Hematopoietic multipotent progenitor cell treated with erythropoietin and hydrocortisone succinate and interleukin-3 and kit ligand, for 4 days (in vitro differentiated cells): ENCODE measurements at regions not wholly inside any gene's neighbourhood (a gene's known extent, or its start where the extent isn't known, plus 50 kb on each side); places are given as distances from the start of the nearest gene placed in this dataset.
"Not testable (repeated sequence)": the region's sequence is repeated elsewhere in the genome, so short reads cannot be mapped to it uniquely, and the experiment has no call there.

Experiments
- DNase-seq: peaks from one replicate; pipeline ENCODE4 v3.0.0-alpha.2; 2015

DNA sequence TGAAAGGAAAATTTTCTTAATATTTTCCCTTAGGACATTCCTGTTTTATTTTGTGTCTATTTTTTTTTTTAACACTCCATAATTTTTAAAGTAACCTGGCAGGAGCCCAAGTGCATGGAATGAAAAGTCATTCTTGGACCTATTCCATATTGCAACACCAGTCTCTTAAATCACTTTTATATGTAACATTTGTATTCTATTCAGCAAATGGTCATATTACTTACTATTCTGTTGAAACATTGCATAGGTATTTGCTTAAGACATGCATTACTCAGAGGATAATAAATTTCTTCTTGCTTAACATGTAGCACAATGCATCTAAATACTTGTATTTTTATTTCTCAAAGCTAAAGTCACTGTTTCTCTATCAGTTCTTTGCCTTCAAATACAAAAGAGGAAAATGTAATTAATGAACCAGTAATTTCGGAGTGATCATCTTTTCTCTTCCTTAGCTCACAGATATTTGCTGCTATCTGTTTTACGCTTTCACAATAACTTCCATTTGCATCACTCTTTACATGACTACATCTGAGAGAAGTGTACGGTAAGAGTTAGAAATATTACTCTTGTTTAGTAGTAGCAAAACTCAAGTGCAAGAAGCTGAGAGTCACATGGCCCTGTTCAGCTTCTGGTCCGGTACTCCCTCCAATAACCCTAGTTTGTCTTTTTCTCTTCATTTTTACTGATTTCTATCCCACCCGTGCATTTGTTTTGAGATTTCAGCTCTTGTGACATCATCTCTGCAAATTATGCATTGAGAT, 394.8 kb downstream of the USP25 start:
- no peak for DNase-seq

DNA sequence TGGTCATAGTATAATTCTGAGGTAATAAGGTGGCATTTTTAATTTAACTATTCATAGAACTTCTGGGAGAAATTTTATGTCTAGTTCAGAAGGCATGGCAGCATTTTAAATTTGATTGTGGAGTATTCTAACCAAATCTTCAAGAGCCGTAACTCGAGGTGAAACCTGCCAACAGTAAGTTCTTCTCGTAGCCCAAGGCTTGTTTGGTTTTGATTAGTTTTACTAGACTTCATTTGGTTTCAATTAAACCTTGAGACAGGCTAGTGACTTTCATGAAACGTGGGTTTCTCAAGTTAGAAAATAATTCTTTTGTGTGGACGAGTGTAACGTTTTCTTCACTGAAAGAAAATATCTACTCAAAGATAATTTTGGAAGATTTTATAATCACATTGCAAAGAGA, 395.5 kb downstream of the USP25 start:
- DNase-seq = no peak

DNA sequence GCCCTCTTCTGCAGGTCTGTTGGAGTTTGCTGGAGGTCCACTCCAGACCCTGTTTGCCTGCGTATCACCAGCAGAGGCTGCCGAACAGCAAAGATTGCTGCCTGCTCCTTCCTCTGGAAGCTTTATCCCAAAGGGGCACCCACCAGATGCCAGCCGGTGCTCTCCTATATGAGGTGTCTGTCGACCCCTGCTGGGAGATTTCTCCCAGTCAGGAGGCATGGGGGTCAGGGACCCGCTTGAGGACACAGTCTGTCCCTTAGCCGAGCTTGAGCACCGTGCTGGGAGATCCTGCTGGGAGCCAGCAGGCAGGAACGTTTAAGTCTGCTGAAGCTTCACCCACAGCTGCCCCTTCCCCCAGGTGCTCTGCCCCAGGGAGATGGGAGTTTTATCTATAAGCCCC, 402.7 kb downstream of the USP25 start:
- DNase-seq = not testable (repeated sequence)

DNA sequence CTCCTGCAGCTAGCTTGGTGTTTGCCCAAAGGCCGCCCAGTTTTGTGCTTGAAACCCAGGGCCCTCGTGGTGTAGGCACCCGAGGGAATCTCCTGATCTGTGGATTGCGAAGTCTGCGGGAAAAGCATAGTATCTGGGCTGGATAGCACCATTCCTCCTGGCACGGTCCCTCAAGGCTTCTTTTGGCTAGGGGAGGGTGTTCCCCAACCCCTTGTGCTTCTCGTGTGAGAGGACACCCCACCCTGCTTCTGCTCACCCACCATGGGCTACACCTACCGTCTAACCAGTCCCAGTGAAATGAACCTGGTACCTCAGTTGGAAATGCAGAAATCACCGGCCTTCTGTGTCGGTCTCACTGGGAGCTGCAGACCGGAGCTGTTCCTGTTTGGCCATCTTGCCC, 403.5 kb downstream of the USP25 start:
- DNase-seq = no peak

DNA sequence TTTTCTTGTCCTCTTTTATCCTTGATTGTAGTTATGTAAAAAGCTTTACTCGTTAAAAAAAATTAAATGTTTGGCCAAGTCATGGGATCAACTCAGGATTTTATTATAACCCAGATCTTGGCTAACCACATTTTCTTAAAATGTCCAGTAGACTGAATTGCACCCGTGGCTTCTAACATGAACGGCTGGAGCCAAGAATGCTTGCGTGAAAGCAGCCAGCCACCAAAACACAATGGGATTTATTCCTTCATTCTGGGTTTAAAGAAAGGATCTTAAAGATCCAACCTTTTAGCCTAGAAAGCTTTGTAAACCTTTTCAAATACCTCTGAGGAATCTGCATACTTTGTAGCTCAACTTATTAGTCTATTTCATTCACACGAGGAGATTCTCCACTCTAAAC, 404.4 kb downstream of the USP25 start:
- DNase-seq = no peak

DNA sequence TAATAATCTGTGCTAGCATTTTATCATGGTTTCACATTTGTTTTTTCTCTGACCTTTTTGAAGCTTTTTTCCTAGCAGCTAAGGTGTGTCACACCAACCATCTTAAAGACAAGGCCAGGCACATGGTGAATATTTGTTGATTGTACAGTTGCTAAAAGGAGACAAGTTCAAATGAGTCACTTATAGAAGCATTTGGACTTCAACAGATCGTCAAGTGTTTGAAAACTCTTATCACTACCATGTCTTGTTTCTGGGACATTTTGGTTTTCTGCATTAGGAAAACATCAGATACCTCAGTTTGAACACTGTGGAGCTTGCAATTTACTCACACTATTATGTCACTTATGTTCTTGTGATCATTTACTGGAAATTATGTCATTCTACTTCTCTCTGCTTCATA, 407.3 kb downstream of the USP25 start:
- no peak for DNase-seq

DNA sequence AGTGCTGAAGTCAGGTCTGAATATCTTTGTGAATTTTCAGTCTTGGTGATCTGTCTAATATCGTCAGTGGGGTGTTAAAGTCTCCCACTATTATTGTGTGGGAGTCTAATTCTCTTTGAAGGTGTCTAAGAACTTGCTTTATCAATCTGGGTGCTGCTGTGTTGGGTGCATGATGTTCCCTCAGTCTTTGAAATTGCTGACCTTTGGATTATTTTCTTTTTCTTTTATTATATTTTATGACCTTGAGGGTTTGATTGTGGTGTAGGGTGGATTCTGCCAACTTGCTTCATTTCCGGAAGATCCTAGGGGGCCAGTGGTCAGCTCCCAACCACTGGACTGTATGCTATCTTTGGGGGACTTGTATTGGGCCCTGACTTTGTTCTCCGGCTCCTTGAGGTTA, 415.3 kb downstream of the USP25 start:
- DNase-seq = no peak

DNA sequence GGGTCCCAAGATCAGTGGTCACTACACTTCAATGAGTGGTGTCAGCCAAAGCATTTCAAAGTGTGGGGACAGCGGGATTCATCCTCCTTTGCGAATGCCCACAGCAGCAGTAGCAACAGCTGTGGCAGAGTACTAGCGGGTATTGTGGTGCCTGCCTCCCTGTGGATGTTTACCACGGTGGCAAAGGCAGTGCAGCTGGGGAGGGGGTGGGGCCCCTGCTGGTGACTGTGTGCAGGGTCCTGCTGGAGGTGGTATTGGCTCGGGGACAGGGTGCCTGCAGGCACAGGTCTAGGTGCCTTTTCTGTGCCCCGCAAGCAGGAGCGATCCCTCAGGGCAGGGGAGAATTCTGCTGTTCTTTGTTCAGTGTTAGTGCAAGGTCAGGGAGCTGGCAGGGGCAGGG, 415.7 kb downstream of the USP25 start:
- DNase-seq = no peak

DNA sequence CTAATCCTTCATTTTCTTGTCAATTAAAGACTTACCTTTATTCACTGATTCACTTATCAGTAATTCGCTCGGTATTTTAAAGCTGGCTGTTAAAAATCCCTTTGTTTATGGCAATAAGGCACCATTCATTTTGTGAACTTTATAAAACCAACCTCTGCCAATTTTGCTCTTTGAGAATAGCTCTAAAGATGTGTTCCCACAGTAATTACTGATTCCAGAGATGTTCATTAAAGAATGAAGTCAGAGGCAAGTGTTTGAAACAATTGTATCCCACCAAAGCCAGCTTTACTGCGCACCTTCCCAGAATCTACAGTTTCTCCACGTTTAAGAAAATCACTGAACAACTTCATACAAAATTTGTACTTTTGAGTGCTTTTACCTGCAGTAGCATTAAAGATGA, 424.5 kb downstream of the USP25 start:
- no peak for DNase-seq

DNA sequence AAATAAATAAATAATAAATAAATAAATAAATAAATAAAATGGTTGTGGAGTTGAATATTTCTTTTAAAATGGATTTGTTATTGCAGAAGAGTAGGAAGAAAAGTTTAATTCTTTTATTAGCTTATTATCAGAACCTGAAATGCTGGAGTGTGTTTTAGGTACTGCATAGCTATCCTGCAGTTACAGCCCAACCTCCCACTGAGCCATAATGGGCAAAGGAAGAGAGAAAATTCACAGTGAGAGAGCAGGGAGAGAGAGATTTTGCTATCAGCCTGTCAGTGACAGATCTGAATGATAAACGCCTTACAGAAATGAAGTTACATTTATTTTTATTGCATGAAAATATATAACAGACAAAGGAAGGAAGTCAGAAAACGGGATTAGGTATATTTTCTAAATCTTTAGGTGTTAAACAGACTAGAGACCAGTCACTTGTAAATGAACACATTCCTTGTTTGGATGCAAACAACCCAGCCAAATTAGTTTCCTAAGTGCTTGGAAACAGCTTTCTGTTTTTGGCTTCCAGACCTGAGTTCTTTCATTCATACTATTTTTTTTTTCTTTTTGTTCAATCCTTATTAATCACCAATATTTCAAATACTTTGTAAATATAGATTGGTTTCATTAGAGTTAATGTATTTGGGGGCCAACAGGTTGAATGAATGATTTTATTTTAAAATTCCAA, 425.3 kb downstream of the USP25 start:
- no peak for DNase-seq

DNA sequence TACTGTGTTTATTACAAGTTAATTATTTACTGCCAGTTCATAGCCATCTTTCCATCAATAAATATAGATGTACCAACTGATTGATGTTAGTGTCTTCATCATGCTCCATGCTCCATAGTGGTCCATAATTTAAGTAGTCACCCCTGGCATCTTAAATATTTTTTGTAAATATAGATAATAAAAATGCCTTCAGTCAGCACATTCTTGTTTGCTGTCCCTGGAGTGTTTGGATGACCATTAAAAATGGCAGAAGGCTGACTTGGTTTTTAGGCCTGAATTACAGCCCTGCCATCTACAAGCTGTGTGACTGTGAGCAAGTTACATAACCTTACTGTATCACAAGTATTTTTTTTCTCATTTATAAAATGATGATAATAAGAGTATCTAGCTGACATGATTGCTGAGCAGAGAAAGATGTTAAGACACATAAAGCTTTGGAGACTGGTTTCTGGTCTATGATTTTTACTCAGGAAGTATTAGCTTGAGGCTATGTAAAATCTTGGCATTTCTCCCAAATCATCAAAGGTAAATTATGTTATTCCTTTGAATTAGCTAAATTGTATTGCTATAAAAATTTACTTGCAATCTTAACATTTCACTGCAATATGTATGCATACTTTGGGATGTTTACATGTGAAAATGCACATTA, 427.2 kb downstream of the USP25 start:
- no peak for DNase-seq

DNA sequence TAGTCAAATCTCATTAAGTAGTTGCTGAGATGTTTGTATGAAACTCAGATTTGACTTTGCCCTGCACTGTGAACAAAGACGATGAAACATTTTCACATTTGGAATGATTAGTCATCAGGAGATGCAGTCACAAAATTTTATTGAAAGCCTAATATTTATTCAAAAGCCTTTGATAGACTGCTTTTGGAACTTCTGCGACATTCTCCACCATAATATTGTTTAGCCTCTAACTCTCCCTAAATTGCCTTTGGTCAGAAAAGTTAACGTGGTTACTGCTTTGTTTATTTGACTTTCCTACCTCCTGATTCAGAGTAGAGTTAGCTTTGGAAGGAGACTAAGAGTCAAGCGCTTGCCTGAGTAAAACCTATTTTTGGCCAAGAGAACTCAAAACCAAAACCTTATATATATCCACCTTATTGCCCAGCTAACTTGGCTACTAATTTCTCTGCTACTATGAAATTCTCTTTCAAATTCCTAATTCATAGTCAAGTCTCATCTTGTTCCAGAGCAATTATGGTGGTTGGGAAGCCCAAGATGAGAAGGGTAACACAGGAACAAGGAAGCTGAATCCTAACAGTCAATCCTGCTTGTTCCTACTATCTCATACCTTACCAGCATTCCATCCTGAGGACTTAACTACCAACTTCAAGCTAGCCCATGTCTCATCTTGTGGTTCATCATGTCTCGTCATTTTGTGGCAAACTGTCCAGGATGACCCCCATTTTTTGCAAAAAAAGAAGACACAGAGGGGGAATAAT, 429.6 kb downstream of the USP25 start:
- DNase-seq = no peak

DNA sequence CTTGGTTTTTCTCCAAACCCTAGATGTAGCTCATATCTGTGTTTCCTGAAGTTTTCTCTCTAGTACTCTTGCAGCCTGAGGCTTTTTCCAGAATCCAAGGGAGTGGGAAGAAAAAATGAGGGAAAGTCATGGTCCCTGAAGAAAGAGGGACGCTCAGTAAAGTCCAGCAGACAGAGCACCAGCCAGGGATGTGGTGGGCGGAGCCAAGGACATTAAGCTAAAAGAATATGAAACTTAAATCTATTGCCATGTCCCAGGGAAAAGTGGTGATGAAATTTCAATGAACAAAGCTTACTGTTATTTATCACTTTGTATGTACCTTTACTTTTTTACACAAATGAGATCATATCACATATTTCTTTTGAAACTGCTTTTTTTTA, 430.2 kb downstream of the USP25 start:
- no peak for DNase-seq

DNA sequence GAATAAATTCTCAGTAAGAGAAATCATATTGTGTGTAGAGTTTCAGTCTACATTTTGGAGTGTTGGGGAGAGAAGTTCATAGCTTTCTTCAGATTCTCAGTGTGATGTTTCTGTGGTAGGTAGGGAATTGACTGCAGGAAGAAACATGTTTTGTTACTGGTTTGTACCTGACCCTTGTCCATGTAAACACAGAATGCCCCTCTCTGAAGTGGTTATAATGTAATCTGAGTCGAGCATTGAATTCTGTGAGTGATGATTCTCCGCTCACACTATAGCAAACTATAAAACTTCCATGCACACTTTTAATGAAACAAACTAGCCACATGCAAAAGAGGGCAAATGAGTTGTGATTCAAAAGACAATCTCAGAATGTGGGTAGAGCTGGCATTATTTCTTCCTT, 433.2 kb downstream of the USP25 start:
- no peak for DNase-seq

DNA sequence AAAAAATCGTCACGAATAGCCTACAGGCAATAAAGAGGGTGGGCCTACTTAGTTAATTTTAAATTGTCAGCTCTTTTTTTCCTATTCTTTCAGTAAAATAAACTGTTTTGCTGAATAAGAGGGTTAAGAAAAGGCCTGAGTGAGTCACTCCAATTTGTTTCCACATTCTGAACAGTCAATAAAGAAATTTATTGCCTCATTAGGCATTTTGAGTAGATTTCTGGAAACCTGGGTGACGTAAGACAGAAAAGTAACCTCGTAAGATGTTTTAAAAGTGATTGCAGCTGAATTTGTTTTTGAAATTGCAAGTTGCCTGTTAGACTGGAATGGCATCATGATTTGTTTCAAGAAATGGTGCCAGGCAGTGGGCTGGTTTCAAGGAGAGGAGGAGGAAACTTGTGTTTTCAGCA, 439.3 kb downstream of the USP25 start:
- no peak for DNase-seq

DNA sequence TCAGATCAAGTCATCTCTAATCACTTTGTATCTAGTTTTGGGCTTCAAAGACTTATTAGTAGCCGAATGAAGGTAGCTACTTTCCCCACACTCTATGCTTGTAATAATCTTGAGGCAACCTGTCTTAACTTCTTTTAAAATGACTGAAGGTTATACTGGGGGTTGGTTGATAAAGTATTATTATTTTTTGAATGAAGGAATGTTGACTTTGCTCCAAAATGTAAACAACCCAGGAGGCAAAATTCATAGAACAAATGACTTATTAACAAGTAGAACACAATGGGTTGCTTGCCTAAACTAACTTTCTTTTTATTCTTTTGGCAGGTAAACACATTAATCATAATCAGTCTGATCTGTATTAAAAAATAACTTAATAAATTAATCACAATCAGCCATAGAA, 440.0 kb downstream of the USP25 start:
- DNase-seq = no peak

DNA sequence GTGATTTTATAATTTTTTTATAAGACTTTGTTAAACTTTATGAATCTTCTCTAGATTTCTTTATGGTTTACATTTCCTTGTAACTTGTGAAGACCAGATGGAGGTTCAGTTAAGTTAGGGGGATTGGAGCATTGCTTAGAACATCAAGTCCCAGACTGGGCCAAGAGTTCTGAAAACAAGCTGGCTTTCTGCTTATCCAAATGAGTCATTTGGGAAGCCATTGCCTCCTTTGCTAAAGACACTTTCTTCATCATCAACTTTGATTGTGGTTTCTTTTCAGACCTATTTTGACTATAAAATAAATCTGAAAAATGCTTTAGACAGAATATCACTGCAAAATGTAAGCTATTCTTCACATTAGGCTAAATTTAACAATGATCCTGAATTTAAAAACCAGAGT, 446.8 kb downstream of the USP25 start:
- DNase-seq = no peak

DNA sequence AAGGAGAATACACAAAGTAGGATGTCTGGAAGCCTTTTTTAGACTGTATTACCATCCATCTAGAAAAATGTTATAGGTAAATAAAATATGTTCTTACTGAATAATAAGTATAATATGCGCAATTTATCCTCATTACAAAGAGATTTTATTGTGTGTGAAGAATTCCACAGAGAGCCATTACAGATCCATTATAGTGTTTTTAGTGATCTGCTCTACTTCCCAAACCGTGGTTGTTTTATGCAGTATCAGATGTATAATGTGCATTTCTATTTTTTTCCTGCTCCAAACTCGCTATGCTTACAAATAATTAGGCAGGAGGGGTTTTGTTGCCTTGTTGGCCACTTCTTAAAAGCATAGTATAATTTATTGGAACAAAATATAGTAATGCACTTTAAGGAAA, 447.8 kb downstream of the USP25 start:
- DNase-seq = no peak

DNA sequence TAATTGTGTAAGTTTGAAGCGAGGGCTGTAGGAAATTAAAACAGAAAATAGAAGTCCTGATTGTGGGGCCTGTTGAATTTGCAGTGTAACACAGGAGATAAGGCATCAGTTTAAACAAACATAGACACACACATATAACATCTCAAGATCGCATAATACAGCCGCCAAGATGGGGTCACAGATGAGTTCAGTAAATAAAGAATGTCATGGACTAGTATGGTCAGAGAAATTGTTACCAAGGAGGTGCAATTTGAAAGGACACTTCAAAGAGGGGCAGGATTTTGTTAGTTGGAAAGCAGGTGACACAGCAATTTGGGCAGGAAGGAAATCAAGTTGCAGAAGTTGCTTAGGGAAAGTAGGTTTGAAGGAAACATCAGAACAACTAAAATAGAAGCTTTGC, 450.0 kb downstream of the USP25 start:
- peak; percentile 37 for DNase-seq

DNA sequence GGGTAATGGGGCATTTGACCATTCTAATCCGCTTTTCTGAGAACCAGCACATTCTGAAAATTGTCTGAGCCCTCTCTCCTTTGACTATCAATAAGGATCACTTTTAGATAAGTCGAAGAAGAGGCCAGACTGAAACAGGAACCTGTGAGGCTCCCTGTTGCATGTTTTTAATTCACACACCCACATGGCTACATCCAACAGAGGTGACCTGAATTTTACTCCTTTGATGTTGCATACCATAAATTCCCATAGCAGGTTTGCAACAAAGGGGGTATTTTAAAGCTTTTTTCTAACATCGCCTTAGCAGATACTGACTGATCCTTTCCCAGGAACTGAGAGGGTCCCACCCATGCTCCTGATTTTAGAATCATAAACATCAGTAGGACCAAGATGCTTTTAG, 450.8 kb downstream of the USP25 start:
- DNase-seq = peak; percentile 13

DNA sequence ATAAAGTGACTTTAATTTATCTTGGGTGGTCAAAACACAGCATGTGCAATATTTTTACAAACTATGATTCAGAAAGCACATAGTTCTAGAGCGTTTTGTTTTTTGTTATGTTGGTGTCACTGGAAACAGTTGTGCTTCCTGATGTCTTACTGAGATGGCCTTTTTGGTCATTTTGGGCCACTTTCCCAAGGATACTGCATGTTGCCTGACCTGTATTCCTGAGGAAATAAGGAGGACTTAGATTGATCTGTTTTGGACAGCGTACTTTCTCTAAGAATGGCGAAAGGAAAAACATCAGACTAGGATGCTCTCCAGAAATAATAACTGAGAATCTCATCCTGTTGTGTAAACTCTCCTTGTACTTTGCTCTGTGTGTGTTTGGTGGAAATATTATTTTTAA, 451.2 kb downstream of the USP25 start:
- DNase-seq = no peak

DNA sequence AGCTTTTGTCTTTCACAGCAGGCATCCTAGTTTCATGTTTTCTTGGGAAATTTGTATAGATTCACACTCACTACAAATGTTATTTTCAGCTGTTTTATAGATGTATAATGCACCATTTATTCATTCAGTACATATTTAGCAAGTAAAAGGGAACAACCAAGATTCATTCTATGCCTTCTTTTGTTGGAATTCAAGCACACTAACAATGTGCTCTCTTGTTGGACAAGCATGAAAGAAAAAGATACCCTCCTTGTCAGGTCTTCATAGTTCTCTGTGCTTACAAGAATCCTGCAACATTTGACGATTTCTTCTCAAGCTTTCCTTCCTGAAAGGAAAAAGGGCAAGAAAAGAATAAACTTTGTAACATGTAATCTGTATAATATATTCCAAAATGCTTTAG, 456.0 kb downstream of the USP25 start:
- no peak for DNase-seq

DNA sequence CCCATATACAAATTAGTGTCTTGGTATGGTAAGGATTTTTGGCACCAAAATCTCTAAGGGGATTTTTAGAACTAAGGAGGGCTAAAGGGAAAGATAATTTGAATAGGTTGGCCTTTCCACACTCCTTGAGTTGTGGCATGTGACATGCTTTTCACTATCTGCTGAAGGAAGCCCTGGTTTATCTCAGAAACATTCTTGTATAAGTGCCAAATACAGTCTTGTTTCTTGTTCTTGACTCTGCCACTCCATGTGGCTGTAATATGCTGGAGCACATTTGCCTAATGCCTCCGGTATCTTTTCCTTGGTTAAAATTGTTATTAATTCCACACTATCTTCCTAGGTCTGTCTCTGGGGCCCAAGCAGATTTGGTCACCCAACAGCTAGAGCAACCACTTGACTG, 457.0 kb downstream of the USP25 start:
- peak; percentile 41 for DNase-seq
